IMR-90 (cell line): ENCODE measurements at regions not wholly inside any gene's neighbourhood (a gene's known extent, or its start where the extent isn't known, plus 50 kb on each side); places are given as distances from the start of the nearest gene placed in this dataset.

Source experiments
- ATAC-seq: fragments of 200-7000 bp; cut with Tn5 transposase; 2 replicates; pipeline ENCODE4 v1.9.1; 2020; ENCODE audit warnings: low read depth, mild to moderate bottlenecking, moderate library complexity
- BruUV-seq: library from RNA; stranded (reverse); fragments of 400-500 nt; replicated peaks from 2 replicates; lab custom pipeline; 2021; lab: Mats Ljungman, UMichigan
- CTCF ChIA-PET: fragments of 300-600 bp; formaldehyde crosslinking; extraction: SDS; loops from one replicate; lab custom pipeline; 2021; ENCODE audit warnings: antibody characterized with exemption; lab: Yijun Ruan, JAX
- POLR2A ChIA-PET: fragments of 300-600 bp; sonication (Branson Sonifier 250); formaldehyde crosslinking; loops from one replicate; lab custom pipeline; 2022; ENCODE audit warnings: antibody characterized with exemption; ENCODE audit not compliant: unreplicated experiment; lab: Charles Lee
- DNase-seq: peaks from one replicate; pipeline ENCODE4 v3.0.0; 2013
- H2AFZ ChIP-seq: replicated peaks from 2 replicates; pipeline ENCODE3; 2013; ENCODE audit warnings: low read length, mild to moderate bottlenecking; ENCODE audit not compliant: poor library complexity
- H2AK5ac ChIP-seq: 2 replicates; pipeline ENCODE4 v1.6.1; 2013; ENCODE audit warnings: low read depth, low read length, inconsistent platforms
- H2AK9ac ChIP-seq: replicated peaks from 2 replicates; pipeline ENCODE3; 2013; ENCODE audit warnings: mild to moderate bottlenecking, low read depth, low read length, moderate library complexity; ENCODE audit not compliant: poor library complexity
- H2BK120ac ChIP-seq: 2 replicates; pipeline ENCODE4 v1.6.1; 2013; ENCODE audit warnings: low read depth, low read length, inconsistent platforms
- H2BK15ac ChIP-seq: 3 replicates; pipeline ENCODE4 v1.6.1; 2013; ENCODE audit warnings: low read depth, low read length, inconsistent platforms
- H2BK20ac ChIP-seq: 2 replicates; pipeline ENCODE4 v1.6.1; 2013; ENCODE audit warnings: low read depth, mild to moderate bottlenecking, inconsistent platforms, low read length, moderate library complexity
- H2BK5ac ChIP-seq: 2 replicates; pipeline ENCODE4 v1.6.1; 2013; ENCODE audit warnings: mild to moderate bottlenecking, low read depth, low read length, inconsistent platforms; ENCODE audit not compliant: poor library complexity, severe bottlenecking
- H3K14ac ChIP-seq: replicated peaks from 2 replicates; pipeline ENCODE4 v1.6.1; 2013; ENCODE audit warnings: low read depth, low read length, inconsistent platforms
- H3K18ac ChIP-seq: 2 replicates; pipeline ENCODE4 v1.6.1; 2013; ENCODE audit warnings: low read depth, low read length, control low read depth
- H3K23ac ChIP-seq: 2 replicates; pipeline ENCODE4 v1.6.1; 2013; ENCODE audit warnings: low read depth, low read length, inconsistent platforms
- H3K27ac ChIP-seq: 2 replicates; pipeline ENCODE4 v1.5.1; 2013; ENCODE audit warnings: mild to moderate bottlenecking, control low read depth, low read length; ENCODE audit not compliant: insufficient read depth
- H3K27me3 ChIP-seq: 2 replicates; pipeline ENCODE4 v1.6.1; 2013; ENCODE audit warnings: low read length; ENCODE audit not compliant: control insufficient read depth, insufficient read depth
- H3K36me3 ChIP-seq: 2 replicates; pipeline ENCODE4 v1.6.1; 2013; ENCODE audit warnings: low read length, mixed read lengths; ENCODE audit not compliant: control insufficient read depth, insufficient read depth
- H3K4ac ChIP-seq: 2 replicates; pipeline ENCODE4 v1.6.1; 2013; ENCODE audit warnings: low read depth, low read length, inconsistent platforms
- H3K4me1 ChIP-seq: 2 replicates; pipeline ENCODE4 v1.6.1; 2013; ENCODE audit warnings: low read length, mixed read lengths; ENCODE audit not compliant: control insufficient read depth, insufficient read depth
- H3K4me2 ChIP-seq: 2 replicates; pipeline ENCODE4 v1.6.1; 2013; ENCODE audit warnings: low read depth, mild to moderate bottlenecking, control low read depth, low read length, moderate library complexity
- H3K4me3 ChIP-seq: 2 replicates; pipeline ENCODE4 v1.5.1; 2013; ENCODE audit warnings: low read depth, mild to moderate bottlenecking, control low read depth, low read length, moderate library complexity; ENCODE audit not compliant: insufficient read depth
- H3K56ac ChIP-seq: 2 replicates; pipeline ENCODE4 v1.6.1; 2013; ENCODE audit warnings: low read length, inconsistent platforms; ENCODE audit not compliant: insufficient read depth; ENCODE audit errors: extremely low read depth
- H3K79me1 ChIP-seq, 2 experiments: 2 replicates each; pipeline ENCODE4 v1.6.1; 2013; ENCODE audit warnings: low read length in 2 of 2, inconsistent platforms in 1 of 2, low read depth in 1 of 2
- H3K9ac ChIP-seq: 2 replicates; pipeline ENCODE4 v1.6.1; 2013; ENCODE audit warnings: low read depth, low read length, control low read depth
- H3K9me1 ChIP-seq: 2 replicates; pipeline ENCODE4 v1.6.1; 2013; ENCODE audit warnings: low read length, inconsistent platforms; ENCODE audit not compliant: insufficient read depth
- H3K9me3 ChIP-seq: 2 replicates; pipeline ENCODE4 v1.6.1; 2013; ENCODE audit warnings: low read length; ENCODE audit not compliant: control insufficient read depth, insufficient read depth
- H4K20me1 ChIP-seq: 2 replicates; pipeline ENCODE4 v1.6.1; 2013; ENCODE audit warnings: low read length, inconsistent platforms; ENCODE audit not compliant: insufficient read depth
- H4K5ac ChIP-seq: 2 replicates; pipeline ENCODE4 v1.6.1; 2013; ENCODE audit warnings: mild to moderate bottlenecking, low read depth, low read length, control low read depth
- H4K8ac ChIP-seq, 2 experiments: 2 replicates each; pipeline ENCODE4 v1.6.1; 2013; ENCODE audit warnings: low read depth in 2 of 2, low read length in 2 of 2, control low read depth in 1 of 2, inconsistent platforms in 1 of 2
- H4K91ac ChIP-seq: 2 replicates; pipeline ENCODE4 v1.6.1; 2013; ENCODE audit warnings: low read depth, low read length, inconsistent platforms; ENCODE audit not compliant: insufficient read depth
- BHLHE40 ChIP-seq: fragments of 150-350 bp; IDR thresholded peaks from 2 replicates; pipeline ENCODE4 v1.6.1; 2016; ENCODE audit warnings: mild to moderate bottlenecking, low read depth, low read length
- CHD1 ChIP-seq: IDR thresholded peaks from 2 replicates; pipeline ENCODE4 v1.6.1; 2012; ENCODE audit warnings: low read depth, low read length, improper control_type of control experiment
- CTCF ChIP-seq: conservative IDR thresholded peaks from 2 replicates; pipeline ENCODE4 v1.5.1; 2012; ENCODE audit warnings: mild to moderate bottlenecking, low read depth, low read length, improper control_type of control experiment
- MAFK ChIP-seq: IDR thresholded peaks from 2 replicates; pipeline ENCODE4 v1.6.1; 2012; ENCODE audit warnings: low read depth, low read length, improper control_type of control experiment
- MAZ ChIP-seq: IDR thresholded peaks from 2 replicates; pipeline ENCODE4 v1.6.1; 2012; ENCODE audit warnings: low read depth, mild to moderate bottlenecking, low read length, improper control_type of control experiment, moderate library complexity, borderline replicate concordance
- MXI1 ChIP-seq: IDR thresholded peaks from 2 replicates; pipeline ENCODE4 v1.6.1; 2012; ENCODE audit warnings: low read depth, mild to moderate bottlenecking, low read length, moderate library complexity, borderline replicate concordance
- NFE2L2 ChIP-seq: fragments of 150-350 bp; IDR thresholded peaks from 2 replicates; pipeline ENCODE4 v1.6.1; 2016; ENCODE audit warnings: low read depth, mild to moderate bottlenecking, low read length
- POLR2A ChIP-seq: IDR thresholded peaks from 2 replicates; pipeline ENCODE4 v1.6.1; 2012; ENCODE audit warnings: mild to moderate bottlenecking, low read depth, low read length
- RAD21 ChIP-seq: IDR thresholded peaks from 2 replicates; pipeline ENCODE4 v1.6.1; 2012; ENCODE audit warnings: low read length, improper control_type of control experiment
- RCOR1 ChIP-seq: IDR thresholded peaks from 2 replicates; pipeline ENCODE4 v1.6.1; 2012; ENCODE audit warnings: mild to moderate bottlenecking, low read length, improper control_type of control experiment; ENCODE audit not compliant: insufficient replicate concordance
- SMC3 ChIP-seq: fragments of 150-350 bp; IDR thresholded peaks from 2 replicates; pipeline ENCODE4 v1.6.1; 2016; ENCODE audit warnings: low read depth, mild to moderate bottlenecking, antibody characterized with exemption, low read length, moderate library complexity
- USF2 ChIP-seq: fragments of 150-350 bp; IDR thresholded peaks from 2 replicates; pipeline ENCODE4 v1.6.1; 2017; ENCODE audit warnings: mild to moderate bottlenecking, antibody characterized with exemption, low read length, low read depth
- WGBS, 2 experiments: methylation state at CpG; one replicate each; pipeline versions ENCODE4 v1.1.5 to v1.1.7; 2013; ENCODE audit warnings: missing lambda C conversion rate in 2 of 2; ENCODE audit not compliant: insufficient read length in 1 of 2; ENCODE audit errors: extremely low coverage in 2 of 2; 5-methylcytosine and 5-hydroxymethylcytosine counted together
- dilution Hi-C: fragments of 300-500 bp; cut with HindIII; formaldehyde crosslinking; loops from one replicate; pipeline ENCODE4 v1.14.3; 2018; ENCODE audit warnings: low sequenced_read_pairs; ENCODE audit not compliant: unreplicated experiment
- in situ Hi-C: fragments of 300-500 bp; cut with MboI; formaldehyde crosslinking; loops from 3 replicates; pipeline ENCODE4 v1.14.3; 2019; ENCODE audit warnings: low sequenced_read_pairs, inconsistent platforms, mixed read lengths
- intact Hi-C: fragments of 100-400 bp; cut with micrococcal nuclease; formaldehyde crosslinking; loops from 2 replicates; pipeline ENCODE4 v1.10.0; 2022

DNA sequence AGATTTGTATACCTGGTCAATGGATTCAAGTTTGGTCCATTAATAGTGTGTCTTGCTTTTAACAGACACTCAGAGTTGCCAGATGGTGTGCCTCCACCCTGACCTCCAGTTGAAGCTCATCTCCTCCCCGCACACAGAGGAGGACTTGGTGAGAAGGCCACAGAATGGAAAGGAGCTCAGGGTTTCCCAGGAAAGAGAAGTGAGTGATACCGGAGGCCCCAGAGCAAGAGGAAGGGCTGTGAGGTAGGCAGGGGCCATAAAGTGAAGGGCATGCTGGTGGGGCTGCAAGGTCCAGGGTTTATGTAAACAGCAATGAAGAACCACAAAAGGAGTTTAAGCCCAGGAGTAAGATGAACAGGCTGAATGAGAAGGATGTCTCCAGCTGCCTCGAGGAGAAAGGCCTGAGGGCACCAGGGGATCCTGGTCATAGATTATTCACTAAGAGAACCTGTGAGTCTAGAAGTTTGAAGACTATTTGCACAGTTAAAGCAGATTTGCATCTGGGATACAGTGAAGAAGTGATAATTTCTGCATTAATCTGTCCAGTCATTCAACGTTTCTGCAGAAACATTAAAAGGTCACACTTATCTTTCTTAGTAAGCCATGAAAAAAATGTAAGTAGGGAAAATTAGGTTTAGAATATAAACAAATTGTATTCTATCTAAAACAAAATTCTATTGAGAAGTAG lies 67.5 kb upstream of the VPREB1 start:
- Histone ChIP-seq H3K56ac (no peak overlapping the region), H2AK9ac (no peak overlapping the region), H3K9ac (no peak overlapping the region), H4K20me1 (no peaks in the 10 kb centered on the region), H2AK5ac (no peak overlapping the region), H3K27me3 (peaks cover 28% of the 10 kb centered on the region), H3K4ac (no peak overlapping the region), H2BK15ac (no peak overlapping the region), H2BK5ac (no peak overlapping the region), H3K18ac (no peak overlapping the region), H2BK120ac (no peak overlapping the region), H4K5ac (no peak overlapping the region), H3K79me1 (no peaks in the 10 kb centered on the region), H4K91ac (no peak overlapping the region), H3K27ac (no peak overlapping the region), H3K36me3 (no peaks in the 10 kb centered on the region), H3K9me1 (no peaks in the 10 kb centered on the region), H2BK20ac (no peak overlapping the region), H2AFZ (no peak overlapping the region), H3K23ac (no peak overlapping the region), H3K9me3 (no peaks in the 10 kb centered on the region), H3K4me2 (no peak overlapping the region), H4K8ac (no peak overlapping the region), H3K14ac (no peak overlapping the region), H3K4me1 (no peaks in the 10 kb centered on the region), H3K4me3 (no peak overlapping the region)
- no peak for TF ChIP-seq BHLHE40
- TF ChIP-seq RAD21, result no peak
- TF ChIP-seq MAFK, result no peak
- no peak for TF ChIP-seq CHD1
- no peak for TF ChIP-seq SMC3
- TF ChIP-seq MXI1, result no peak
- no peak for TF ChIP-seq POLR2A
- no peak for TF ChIP-seq USF2
- TF ChIP-seq NFE2L2, result no peak
- TF ChIP-seq MAZ, result no peak
- no peak for TF ChIP-seq CTCF
- no peak for TF ChIP-seq RCOR1
- dilution Hi-C loops (no loop called here), in situ Hi-C loops (no loop called here), intact Hi-C loops (no loop called here)
- ChIA-PET CTCF (no interaction called here), POLR2A (no interaction called here)
- no peak for ATAC-seq
- no peak for DNase-seq
- no CpG with 5 or more reads among the region's 4 CpGs for WGBS, 2 experiments
- no TSS peak for BruUV-seq
